Loucy (cell line): ENCODE measurements at regions not wholly inside any gene's neighbourhood (a gene's known extent, or its start where the extent isn't known, plus 50 kb on each side); places are given as distances from the start of the nearest gene placed in this dataset.

Source experiments
- H2AFZ ChIP-seq: fragments of 200-600 bp; sonication (generic); 2 replicates; pipeline ENCODE4 v1.6.0; 2016; ENCODE audit warnings: antibody characterized with exemption, mild to moderate bottlenecking, low read length, moderate library complexity
- H3F3A ChIP-seq: fragments of 200-600 bp; 2 replicates; pipeline ENCODE4 v1.6.0; 2016; ENCODE audit warnings: antibody characterized with exemption, low read depth, mild to moderate bottlenecking
- H3K27me3 ChIP-seq: fragments of 200-600 bp; sonication (generic); 2 replicates; pipeline ENCODE4 v1.6.1; 2014; ENCODE audit warnings: low read length, mild to moderate bottlenecking; ENCODE audit not compliant: insufficient read depth, poor library complexity, severe bottlenecking
- H3K36me3 ChIP-seq: fragments of 200-600 bp; sonication (generic); 2 replicates; pipeline ENCODE4 v1.6.1; 2016; ENCODE audit warnings: low read length; ENCODE audit not compliant: insufficient read depth
- H3K4me1 ChIP-seq: fragments of 200-600 bp; sonication (generic); 2 replicates; pipeline ENCODE4 v1.5.1; 2014; ENCODE audit warnings: low read length, mild to moderate bottlenecking; ENCODE audit not compliant: insufficient read depth, poor library complexity, severe bottlenecking
- H3K4me2 ChIP-seq: fragments of 200-600 bp; sonication (generic); 2 replicates; pipeline ENCODE4 v1.6.0; 2014; ENCODE audit warnings: antibody characterized with exemption, low read length, low read depth, mild to moderate bottlenecking; ENCODE audit not compliant: poor library complexity, severe bottlenecking
- H3K4me3 ChIP-seq: fragments of 200-600 bp; sonication (generic); 2 replicates; pipeline ENCODE4 v1.5.1; 2014; ENCODE audit warnings: low read length, mild to moderate bottlenecking, mixed read lengths; ENCODE audit not compliant: poor library complexity, severe bottlenecking
- H3K79me2 ChIP-seq: fragments of 200-600 bp; sonication (generic); 2 replicates; pipeline ENCODE4 v1.6.1; 2014; ENCODE audit warnings: low read length; ENCODE audit not compliant: insufficient read depth
- H3K9ac ChIP-seq: fragments of 200-600 bp; sonication (generic); 2 replicates; pipeline ENCODE4 v1.6.0; 2014; ENCODE audit warnings: mild to moderate bottlenecking, low read depth, low read length, moderate library complexity; ENCODE audit not compliant: poor library complexity, severe bottlenecking
- H3K9me2 ChIP-seq: fragments of 200-600 bp; sonication (generic); replicated peaks from 2 replicates; pipeline ENCODE4 v1.6.1; 2016; ENCODE audit warnings: low read depth, low read length, mixed read lengths
- H3K9me3 ChIP-seq: fragments of 200-600 bp; sonication (generic); 2 replicates; pipeline ENCODE4 v1.6.1; 2014; ENCODE audit warnings: mild to moderate bottlenecking, antibody characterized with exemption, low read length, low read depth; ENCODE audit not compliant: insufficient read depth
- H4K20me1 ChIP-seq: fragments of 200-600 bp; sonication (generic); 2 replicates; pipeline ENCODE4 v1.6.0; 2014; ENCODE audit warnings: antibody characterized with exemption, low read length, mild to moderate bottlenecking; ENCODE audit not compliant: insufficient read depth, poor library complexity, severe bottlenecking
- EZH2phosphoT487 ChIP-seq: fragments of 200-600 bp; IDR thresholded peaks from 2 replicates; pipeline ENCODE4 v1.6.1; 2018; ENCODE audit warnings: antibody characterized with exemption, mild to moderate bottlenecking, moderate library complexity, borderline replicate concordance
- TF ChIP-seq, protein P1 (sequence below): fragments of 200-600 bp; sonication (generic); conservative IDR thresholded peaks from 2 replicates; pipeline ENCODE4 v1.5.1; 2014; ENCODE audit warnings: mild to moderate bottlenecking, antibody characterized with exemption, low read length

DNA sequence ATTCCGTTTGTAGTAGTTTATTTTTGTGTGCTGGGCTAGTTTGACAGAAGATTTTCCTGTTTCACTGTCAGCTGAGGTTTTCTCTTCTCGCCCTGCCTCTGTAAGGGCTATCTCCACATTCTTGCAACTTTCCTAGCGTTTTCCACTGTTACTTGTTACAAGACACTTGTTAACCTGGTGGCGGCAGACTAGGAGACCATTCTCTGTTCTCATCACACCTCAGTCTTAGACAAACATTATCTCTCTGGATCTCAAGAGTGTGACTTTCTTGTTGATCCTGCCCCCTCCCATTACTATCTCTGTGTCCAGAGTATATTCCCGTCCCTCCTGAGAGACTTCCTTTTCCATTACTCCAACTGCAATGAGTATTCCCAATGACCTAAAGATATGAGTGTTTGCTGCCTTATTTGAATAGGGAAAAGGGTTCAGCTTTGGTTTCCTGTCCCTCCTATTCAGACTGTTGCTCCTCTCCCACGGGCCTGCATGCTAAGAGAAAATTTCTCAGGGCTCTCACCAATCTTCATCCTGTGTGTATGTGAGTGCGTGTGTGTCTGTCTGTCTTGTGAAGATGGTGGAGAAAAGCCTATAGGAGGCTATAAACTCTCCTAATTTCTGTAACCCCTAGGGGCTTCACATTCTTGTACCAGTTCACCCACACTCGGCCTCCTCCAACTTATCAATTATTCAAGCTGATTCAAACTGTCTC, 722.4 kb upstream of the POT1 start:
- TF ChIP-seq, protein P1, sequence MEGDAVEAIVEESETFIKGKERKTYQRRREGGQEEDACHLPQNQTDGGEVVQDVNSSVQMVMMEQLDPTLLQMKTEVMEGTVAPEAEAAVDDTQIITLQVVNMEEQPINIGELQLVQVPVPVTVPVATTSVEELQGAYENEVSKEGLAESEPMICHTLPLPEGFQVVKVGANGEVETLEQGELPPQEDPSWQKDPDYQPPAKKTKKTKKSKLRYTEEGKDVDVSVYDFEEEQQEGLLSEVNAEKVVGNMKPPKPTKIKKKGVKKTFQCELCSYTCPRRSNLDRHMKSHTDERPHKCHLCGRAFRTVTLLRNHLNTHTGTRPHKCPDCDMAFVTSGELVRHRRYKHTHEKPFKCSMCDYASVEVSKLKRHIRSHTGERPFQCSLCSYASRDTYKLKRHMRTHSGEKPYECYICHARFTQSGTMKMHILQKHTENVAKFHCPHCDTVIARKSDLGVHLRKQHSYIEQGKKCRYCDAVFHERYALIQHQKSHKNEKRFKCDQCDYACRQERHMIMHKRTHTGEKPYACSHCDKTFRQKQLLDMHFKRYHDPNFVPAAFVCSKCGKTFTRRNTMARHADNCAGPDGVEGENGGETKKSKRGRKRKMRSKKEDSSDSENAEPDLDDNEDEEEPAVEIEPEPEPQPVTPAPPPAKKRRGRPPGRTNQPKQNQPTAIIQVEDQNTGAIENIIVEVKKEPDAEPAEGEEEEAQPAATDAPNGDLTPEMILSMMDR, result no peak
- TF ChIP-seq EZH2phosphoT487, result no peak
- Histone ChIP-seq H3K36me3 (no peaks in the 10 kb centered on the region), H3K9me3 (no peaks in the 10 kb centered on the region), H3K9ac (no peak overlapping the region), H3K9me2 (no peaks in the 10 kb centered on the region), H3K4me1 (no peaks in the 10 kb centered on the region), H4K20me1 (no peaks in the 10 kb centered on the region), H3F3A (no peaks in the 10 kb centered on the region), H2AFZ (no peak overlapping the region), H3K79me2 (no peaks in the 10 kb centered on the region), H3K4me3 (no peak overlapping the region), H3K4me2 (no peak overlapping the region), H3K27me3 (no peaks in the 10 kb centered on the region)

DNA sequence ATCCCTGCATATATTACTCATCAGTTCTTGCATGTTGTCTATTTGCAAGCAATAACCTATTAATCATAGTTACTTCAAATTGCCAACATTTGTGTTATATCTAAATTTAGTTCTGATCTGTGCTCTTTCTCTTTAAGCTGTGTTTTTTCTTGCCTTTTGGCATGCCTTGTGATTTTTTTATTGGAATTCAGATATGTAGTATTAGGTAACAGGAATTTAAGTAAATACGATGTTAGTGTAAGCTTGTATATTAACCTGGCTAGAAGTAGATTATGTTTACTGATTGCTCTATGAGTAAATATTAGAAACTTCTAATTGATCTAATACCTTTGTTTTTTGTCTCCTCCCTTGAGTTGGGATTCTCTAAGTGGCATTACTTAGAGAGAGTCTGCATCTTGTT, 718.9 kb upstream of the POT1 start:
- Histone ChIP-seq H3K4me2 (no peak overlapping the region), H3K9me2 (no peaks in the 10 kb centered on the region), H2AFZ (no peak overlapping the region), H3K79me2 (no peaks in the 10 kb centered on the region), H3F3A (no peaks in the 10 kb centered on the region), H4K20me1 (no peaks in the 10 kb centered on the region), H3K4me1 (no peaks in the 10 kb centered on the region), H3K36me3 (no peaks in the 10 kb centered on the region), H3K27me3 (no peaks in the 10 kb centered on the region), H3K4me3 (no peak overlapping the region), H3K9me3 (no peaks in the 10 kb centered on the region), H3K9ac (no peak overlapping the region)
- TF ChIP-seq EZH2phosphoT487, result no peak
- TF ChIP-seq, protein P1, result no peak

DNA sequence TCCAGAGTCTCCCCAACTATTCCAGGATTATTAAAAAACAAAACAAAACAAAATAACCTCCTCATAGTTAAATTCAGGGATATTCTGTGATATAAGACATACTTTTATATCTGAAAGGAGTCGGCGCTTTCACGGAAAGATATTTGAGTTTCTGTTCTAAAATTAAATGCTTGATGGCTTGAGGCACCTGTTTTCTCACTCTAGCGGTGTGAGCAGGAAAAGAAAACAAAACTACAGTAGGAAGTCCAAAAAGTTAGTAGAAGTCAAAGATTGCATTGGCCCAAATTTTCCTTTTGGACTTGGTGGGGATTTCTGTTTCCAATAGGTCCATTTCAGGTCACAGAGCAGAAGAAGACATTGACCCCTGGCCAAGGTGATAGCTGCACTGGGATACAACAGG, 716.1 kb upstream of the POT1 start:
- Histone ChIP-seq H3K4me1 (no peaks in the 10 kb centered on the region), H3F3A (no peaks in the 10 kb centered on the region), H4K20me1 (no peaks in the 10 kb centered on the region), H3K4me2 (no peak overlapping the region), H3K9ac (no peak overlapping the region), H2AFZ (no peak overlapping the region), H3K4me3 (no peak overlapping the region), H3K36me3 (no peaks in the 10 kb centered on the region), H3K9me2 (no peaks in the 10 kb centered on the region), H3K27me3 (no peaks in the 10 kb centered on the region), H3K79me2 (no peaks in the 10 kb centered on the region), H3K9me3 (no peaks in the 10 kb centered on the region)
- TF ChIP-seq EZH2phosphoT487, result no peak
- TF ChIP-seq, protein P1, result no peak
